DMS 273 (cell line): ENCODE measurements at regions not wholly inside any gene's neighbourhood (a gene's known extent, or its start where the extent isn't known, plus 50 kb on each side); places are given as distances from the start of the nearest gene placed in this dataset.

ENCODE experiments used
- DNase-seq: peaks from one replicate; lab custom pipeline; 2025; ENCODE audit not compliant: unreplicated experiment; lab: John Stamatoyannopoulos, UW

GRCh38 chr6:170022827-170023619 is 267.9 kb downstream of the DLL1 start:
- DNase-seq: no peak

GRCh38 chr6:170022291-170022722 is 268.6 kb downstream of the DLL1 start:
- no peak for DNase-seq

GRCh38 chr6:170021579-170021978 is 269.3 kb downstream of the DLL1 start:
- DNase-seq: no peak

- no peak for DNase-seq
These were observed 268.6 kb downstream of the ERMARD start for GRCh38 chr6:170019818-170020583.

DNA sequence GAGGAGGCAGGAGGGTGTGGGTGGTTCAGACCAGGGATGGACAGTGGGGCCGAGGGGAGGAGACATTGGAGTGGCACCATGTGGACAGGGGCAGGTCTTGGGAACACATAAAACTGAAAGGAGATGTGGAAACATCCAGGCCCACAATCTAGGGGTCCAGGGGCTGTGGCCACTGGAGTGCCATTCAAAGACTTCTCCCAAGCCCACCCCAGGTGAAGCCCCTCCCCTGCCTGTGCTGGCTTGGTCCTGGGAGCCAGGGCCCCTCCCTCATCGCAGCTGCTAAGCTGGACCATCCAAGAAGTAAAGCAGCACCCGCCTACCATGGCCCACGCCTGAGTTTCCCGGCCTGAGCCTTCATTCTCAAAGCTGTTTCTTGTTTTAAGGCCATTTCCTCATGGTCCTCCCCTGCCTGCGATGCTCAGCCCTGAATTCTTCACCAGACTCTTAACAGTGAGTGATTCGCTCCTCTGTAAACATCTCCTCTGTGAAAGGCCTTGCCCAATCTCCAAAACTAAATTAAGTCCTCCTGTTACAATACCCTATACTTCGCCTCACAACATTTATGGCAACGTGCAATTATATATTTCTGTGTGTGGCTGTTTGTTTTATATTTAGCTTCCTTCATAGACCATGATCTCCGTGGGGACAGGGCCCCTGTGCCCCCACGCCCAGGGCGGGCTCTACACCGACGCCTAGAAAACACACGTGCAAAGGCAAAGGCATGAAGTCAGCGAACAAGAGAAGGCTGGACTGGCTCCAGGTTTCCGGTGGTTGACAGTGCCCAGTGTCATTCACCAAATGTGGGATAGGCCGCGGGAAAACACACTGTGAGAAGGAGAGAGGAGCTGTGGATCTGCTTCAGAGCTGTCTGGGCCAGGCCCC is 267.8 kb downstream of the ERMARD start:
- DNase-seq: no peak

GRCh38 chr6:170018422-170018935 is 267.1 kb downstream of the ERMARD start:
- no peak for DNase-seq

- no peak for DNase-seq
These were observed 266.3 kb downstream of the ERMARD start for GRCh38 chr6:170017603-170018320.

DNA sequence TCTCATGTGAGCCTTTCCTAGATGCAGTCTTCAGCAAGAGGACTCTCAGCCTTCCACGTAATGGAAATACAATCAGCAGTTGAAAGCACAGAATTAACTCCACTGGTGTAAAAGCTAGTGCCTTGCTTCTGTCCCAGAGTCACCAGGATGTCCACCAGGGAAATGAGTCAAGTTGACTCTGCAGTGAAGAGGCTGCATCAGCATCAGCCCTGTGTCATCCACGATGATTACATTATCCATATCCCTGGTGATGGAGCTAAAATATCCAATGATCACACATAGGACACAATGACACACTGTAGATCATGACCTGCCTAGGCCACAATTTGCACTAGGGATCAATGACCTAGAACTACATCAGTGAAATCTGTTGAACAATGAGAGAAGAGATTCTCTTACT is 262.4 kb downstream of the ERMARD start:
- DNase-seq: no peak

- no peak for DNase-seq
These were observed 260.6 kb downstream of the ERMARD start for GRCh38 chr6:170012037-170012330.

DNA sequence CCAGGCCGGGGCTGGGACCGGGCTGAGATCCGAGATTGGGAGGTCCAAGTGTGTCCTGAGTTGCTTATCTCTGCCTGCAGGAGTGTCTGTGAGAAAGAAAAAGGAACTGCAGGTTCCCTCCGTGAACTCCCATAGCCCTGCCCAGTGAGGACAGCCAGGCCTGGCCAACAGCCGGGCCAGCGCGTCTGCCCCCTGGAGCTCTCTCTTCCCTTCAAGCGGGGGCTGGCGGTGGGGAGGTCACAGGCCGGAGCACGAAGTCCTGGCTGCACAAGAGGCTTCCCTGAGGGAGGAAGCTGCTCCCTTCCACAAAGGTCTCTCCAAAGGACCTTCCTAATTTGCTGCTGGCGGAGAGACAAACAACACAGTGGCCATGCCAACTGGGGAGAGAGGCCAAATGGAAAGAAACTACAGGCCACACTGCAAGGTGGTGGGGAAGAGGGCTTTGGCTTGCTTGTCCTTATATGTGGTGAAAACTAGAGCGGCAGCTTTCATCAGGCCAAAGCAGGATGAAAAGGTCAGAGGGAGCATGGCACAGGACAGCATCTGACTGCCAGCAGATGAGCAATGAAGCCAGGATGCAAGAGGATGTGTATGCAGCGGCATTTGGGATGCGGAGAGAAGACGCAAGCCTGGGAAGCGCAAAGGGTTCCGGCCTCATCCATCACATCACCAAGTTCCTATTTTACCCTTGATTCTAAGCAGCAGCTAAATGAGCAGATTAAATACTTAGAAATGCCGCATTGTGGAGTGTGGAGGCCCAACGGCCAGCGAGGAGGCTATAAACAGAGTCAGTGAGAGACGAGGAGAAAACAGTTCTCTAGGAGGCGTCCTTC is 260.0 kb downstream of the ERMARD start:
- no peak for DNase-seq

DNA sequence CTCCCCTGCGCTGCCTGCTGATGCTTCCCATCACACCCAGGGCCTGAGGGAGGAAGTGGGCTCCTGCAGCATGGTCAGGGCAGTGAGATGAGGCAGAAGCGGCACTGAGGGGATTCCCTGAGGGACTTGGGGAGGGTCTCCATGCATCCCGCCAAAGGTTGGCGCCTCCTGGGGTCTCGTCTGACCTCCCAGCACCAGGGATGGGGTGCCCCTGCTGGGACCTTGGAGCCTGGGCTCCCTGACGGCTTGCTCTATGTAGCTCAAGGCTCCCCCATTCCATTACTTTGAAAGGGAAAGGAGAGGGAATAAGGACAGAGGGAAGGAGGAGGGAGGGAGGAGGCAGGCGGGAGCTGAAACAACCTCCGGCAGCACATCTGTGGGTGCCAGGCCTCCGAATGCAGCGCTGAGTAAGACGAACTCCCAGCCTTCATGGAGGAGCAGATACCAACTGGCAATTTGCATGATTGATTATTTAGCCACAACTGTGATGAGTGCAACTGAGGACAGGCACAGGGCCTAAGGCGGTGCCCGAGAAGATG is 259.3 kb downstream of the ERMARD start:
- no peak for DNase-seq

DNA sequence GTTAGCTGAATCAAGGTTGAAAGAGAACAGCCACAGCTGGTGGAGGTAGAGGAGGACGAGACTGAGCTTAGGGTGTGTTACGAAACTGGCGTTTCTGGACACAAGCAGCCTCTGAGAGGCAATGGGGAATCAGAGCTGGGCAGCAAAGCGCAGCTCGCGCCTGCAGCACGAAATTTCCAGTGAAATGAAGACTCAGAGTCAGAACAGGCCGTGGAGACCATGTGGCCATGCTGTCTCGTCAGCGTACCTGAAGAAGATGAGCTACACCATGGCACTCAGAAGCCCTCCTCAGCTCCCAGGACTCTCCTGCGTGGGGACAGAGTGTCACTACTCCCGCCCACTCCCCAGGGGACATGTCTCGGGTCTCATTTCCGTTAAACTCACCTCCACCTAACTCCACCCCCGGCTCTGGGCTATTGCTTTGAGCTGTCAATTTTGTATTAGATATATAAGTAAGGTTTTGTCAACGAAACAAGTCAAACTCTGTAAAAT is 256.9 kb downstream of the ERMARD start:
- DNase-seq: no peak

- no peak for DNase-seq
These were observed 256.3 kb downstream of the ERMARD start for GRCh38 chr6:170007468-170008293.

- peak; percentile 43 for DNase-seq
These were observed 255.6 kb downstream of the ERMARD start for GRCh38 chr6:170006900-170007467.

DNA sequence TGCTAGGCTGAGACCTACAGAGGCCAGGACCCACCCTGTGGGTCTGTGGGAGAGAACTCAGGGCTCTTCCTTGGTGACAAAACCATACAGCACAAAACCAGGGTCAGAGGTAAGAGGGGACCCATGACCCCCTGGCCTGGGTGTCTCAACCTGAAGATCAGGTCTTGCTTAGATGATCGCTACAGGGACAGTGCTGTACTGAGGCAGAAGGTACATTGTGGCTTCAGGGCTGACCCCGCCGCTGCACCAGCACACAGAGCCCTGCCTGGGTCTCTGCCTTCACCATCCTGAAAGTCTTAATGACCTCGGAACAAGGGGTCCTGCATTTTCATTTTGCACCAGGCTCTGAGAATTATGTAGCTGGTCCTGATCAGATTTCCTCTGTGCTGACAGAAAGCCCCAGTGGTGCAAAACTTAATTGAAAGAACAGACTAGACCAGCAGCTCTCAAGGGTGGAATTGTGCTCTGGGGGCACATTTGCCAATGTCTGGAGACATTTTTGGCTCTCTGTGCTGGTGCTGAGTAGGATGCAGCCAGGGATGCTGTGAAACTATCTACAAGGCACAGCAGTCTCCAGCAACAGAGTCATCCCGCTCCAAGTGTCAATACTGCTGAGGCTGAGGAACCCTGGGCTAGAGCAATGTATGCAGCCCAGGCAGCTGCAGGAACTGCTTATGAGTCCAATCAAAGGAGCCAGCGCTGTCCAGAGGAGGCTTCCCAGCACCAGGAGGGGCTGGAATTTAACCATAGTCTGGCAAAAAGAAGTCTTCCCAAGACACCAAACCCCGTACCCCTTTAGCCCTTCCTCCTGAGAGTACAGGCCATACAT is 254.9 kb downstream of the ERMARD start:
- no peak for DNase-seq

DNA sequence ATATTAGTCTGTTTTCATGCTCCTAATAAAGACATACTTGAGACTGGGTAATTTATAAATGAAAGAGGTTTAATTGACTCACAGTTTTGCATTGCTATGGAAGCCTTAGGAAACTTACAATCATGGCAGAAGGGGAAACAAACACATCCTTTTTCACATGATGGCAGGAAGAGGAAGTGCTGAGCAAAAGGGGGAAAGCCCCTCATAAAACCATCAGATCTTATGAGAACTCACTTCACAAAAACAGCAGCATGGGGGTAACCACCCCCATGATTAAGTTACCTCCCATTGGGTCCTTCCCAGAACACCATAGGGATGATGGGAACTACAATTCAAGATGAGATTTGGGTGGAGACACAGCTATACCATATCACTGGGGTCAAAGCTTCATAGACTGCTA is 254.2 kb downstream of the ERMARD start:
- DNase-seq: no peak

DNA sequence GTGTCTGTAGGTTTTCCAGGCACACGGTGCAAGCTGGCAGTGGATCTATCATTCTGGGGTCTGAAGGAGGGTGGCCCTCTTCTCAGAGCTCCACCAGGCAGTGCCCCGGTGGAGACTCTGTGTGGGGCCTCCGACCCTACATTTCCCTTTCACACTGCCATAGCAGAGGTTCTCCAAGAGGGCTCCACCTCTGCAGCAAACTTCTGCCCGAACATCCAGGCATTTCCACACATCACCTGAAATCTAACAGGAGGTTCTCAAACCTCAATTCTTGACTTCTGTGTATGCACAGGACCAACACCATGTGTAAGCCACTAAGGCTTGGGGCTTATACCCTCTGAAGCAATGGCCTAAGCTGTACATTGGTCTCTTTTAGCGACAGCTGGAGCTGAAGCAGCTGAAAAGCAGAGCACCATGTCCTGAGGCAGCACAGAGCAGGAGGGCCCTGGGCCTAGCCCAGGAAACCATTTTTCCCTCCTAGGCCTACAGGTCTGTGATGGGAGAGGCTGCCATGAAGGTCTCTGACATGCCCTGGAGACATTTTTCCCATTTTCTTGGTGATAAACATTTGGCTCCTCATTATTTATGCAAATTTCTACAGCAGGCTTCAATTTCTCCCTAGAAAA is 253.3 kb downstream of the ERMARD start:
- DNase-seq: peak; percentile 17
